ENCODE measurements at regions not wholly inside any gene's neighbourhood (a gene's known extent, or its start where the extent isn't known, plus 50 kb on each side); places are given as distances from the start of the nearest gene placed in this dataset.

GRCh38 chr11:98411777-98412176 lies 609.0 kb upstream of the CNTN5 start:
- TF ChIP-seq, protein P1, sequence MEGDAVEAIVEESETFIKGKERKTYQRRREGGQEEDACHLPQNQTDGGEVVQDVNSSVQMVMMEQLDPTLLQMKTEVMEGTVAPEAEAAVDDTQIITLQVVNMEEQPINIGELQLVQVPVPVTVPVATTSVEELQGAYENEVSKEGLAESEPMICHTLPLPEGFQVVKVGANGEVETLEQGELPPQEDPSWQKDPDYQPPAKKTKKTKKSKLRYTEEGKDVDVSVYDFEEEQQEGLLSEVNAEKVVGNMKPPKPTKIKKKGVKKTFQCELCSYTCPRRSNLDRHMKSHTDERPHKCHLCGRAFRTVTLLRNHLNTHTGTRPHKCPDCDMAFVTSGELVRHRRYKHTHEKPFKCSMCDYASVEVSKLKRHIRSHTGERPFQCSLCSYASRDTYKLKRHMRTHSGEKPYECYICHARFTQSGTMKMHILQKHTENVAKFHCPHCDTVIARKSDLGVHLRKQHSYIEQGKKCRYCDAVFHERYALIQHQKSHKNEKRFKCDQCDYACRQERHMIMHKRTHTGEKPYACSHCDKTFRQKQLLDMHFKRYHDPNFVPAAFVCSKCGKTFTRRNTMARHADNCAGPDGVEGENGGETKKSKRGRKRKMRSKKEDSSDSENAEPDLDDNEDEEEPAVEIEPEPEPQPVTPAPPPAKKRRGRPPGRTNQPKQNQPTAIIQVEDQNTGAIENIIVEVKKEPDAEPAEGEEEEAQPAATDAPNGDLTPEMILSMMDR (IDR thresholded peaks at IDR 0.05) = no peak
- TF ChIP-seq POLR2A (IDR thresholded peaks at IDR 0.05) = no peak

Measured in Peyer's patch (tissue), 4 donors.